Epithelial cell of esophagus (primary cell): ENCODE measurements at regions not wholly inside any gene's neighbourhood (a gene's known extent, or its start where the extent isn't known, plus 50 kb on each side); places are given as distances from the start of the nearest gene placed in this dataset.
A peak's percentile ranks its signal among the peaks of the same experiment; 100 is the strongest.

ENCODE experiments used
- DNase-seq: peaks from one replicate; pipeline ENCODE4 v3.0.0; 2010; ENCODE audit warnings: low read depth
- H3K4me3 ChIP-seq: 2 replicates; pipeline ENCODE4 v1.5.1; 2011; ENCODE audit warnings: mild to moderate bottlenecking, low read length, control low read depth
- TF ChIP-seq, protein P1 (sequence below): IDR thresholded peaks from 2 replicates; pipeline ENCODE4 v1.5.1; 2011; ENCODE audit warnings: low read depth, mild to moderate bottlenecking, low read length, control low read depth, inconsistent platforms; ENCODE audit not compliant: insufficient read depth; ENCODE audit errors: missing control alignments

- DNase-seq, result no peak
- H3K4me3 ChIP-seq, result no peak overlapping the region
- TF ChIP-seq, protein P1, sequence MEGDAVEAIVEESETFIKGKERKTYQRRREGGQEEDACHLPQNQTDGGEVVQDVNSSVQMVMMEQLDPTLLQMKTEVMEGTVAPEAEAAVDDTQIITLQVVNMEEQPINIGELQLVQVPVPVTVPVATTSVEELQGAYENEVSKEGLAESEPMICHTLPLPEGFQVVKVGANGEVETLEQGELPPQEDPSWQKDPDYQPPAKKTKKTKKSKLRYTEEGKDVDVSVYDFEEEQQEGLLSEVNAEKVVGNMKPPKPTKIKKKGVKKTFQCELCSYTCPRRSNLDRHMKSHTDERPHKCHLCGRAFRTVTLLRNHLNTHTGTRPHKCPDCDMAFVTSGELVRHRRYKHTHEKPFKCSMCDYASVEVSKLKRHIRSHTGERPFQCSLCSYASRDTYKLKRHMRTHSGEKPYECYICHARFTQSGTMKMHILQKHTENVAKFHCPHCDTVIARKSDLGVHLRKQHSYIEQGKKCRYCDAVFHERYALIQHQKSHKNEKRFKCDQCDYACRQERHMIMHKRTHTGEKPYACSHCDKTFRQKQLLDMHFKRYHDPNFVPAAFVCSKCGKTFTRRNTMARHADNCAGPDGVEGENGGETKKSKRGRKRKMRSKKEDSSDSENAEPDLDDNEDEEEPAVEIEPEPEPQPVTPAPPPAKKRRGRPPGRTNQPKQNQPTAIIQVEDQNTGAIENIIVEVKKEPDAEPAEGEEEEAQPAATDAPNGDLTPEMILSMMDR, result no peak
Observed at GRCh38 chr17:68661265-68662036, 60.3 kb upstream of the FAM20A start.

GRCh38 chr17:68660302-68660701 is 59.1 kb upstream of the FAM20A start:
- TF ChIP-seq, protein P1, result no peak
- no peak overlapping the region for H3K4me3 ChIP-seq
- DNase-seq, result no peak

- TF ChIP-seq, protein P1, result no peak
- peak; percentile 64 for DNase-seq
- no peak overlapping the region for H3K4me3 ChIP-seq
Observed at GRCh38 chr17:68658999-68659780, 58.0 kb upstream of the FAM20A start.

GRCh38 chr17:68657576-68657975 is 56.4 kb upstream of the FAM20A start:
- TF ChIP-seq, protein P1, result no peak
- DNase-seq, result no peak
- H3K4me3 ChIP-seq, result no peak overlapping the region

- TF ChIP-seq, protein P1, result no peak
- DNase-seq, result no peak
- H3K4me3 ChIP-seq, result no peak overlapping the region
Observed at GRCh38 chr17:68657166-68657565, 56.0 kb upstream of the FAM20A start.

GRCh38 chr17:68656666-68657065 is 55.5 kb upstream of the FAM20A start:
- H3K4me3 ChIP-seq, result no peak overlapping the region
- DNase-seq, result no peak
- TF ChIP-seq, protein P1, result no peak
